Activated CD8-positive, alpha-beta T cell treated with anti-CD3 and anti-CD28 coated beads for 36 hours (primary cell): ENCODE measurements at regions not wholly inside any gene's neighbourhood (a gene's known extent, or its start where the extent isn't known, plus 50 kb on each side); places are given as distances from the start of the nearest gene placed in this dataset.

Source experiments
- ATAC-seq: fragments of 200-7000 bp; cut with Tn5 transposase; one replicate; pipeline ENCODE4 v1.10.0; 2021; ENCODE audit warnings: mild to moderate bottlenecking, moderate library complexity
- CTCF ChIA-PET: fragments of 350-600 bp; sonication (Branson Sonifier 250); formaldehyde crosslinking; loops from one replicate; lab custom pipeline; 2021; ENCODE audit warnings: antibody characterized with exemption; lab: Charles Lee
- POLR2A ChIA-PET: fragments of 350-600 bp; sonication (Branson Sonifier 250); formaldehyde crosslinking; loops from one replicate; lab custom pipeline; 2021; ENCODE audit warnings: antibody characterized with exemption; lab: Charles Lee
- DNase-seq: peaks from one replicate; pipeline ENCODE4 v3.0.0-alpha.2; 2020
- H3K27ac Mint-ChIP-seq: one replicate; pipeline ENCODE4 v1.8.0; 2021; ENCODE audit warnings: mild to moderate bottlenecking, mixed read lengths
- H3K27me3 Mint-ChIP-seq: one replicate; pipeline ENCODE4 v1.8.0; 2021; ENCODE audit warnings: mixed read lengths
- H3K36me3 Mint-ChIP-seq: one replicate; pipeline ENCODE4 v1.8.0; 2021; ENCODE audit warnings: low read depth, mixed read lengths
- H3K4me1 Mint-ChIP-seq: one replicate; pipeline ENCODE4 v1.8.0; 2021; ENCODE audit warnings: low read depth, mixed read lengths
- H3K4me3 Mint-ChIP-seq: one replicate; pipeline ENCODE4 v1.8.0; 2021; ENCODE audit warnings: mild to moderate bottlenecking, moderate library complexity, mixed read lengths
- H3K9me3 Mint-ChIP-seq: one replicate; pipeline ENCODE4 v1.8.0; 2021; ENCODE audit warnings: mixed read lengths
- intact Hi-C: fragments of 100-400 bp; cut with micrococcal nuclease; formaldehyde crosslinking; loops from one replicate; pipeline ENCODE4 v1.10.0; 2022
- TF ChIP-seq, protein P1 (sequence below): fragments of 200-600 bp; IDR thresholded peaks from one replicate; pipeline ENCODE4 v1.8.0; 2022; ENCODE audit warnings: antibody characterized with exemption, mild to moderate bottlenecking

GRCh38 chr7:85644272-85644671, 457.4 kb upstream of the SEMA3D start:
- CTCF ChIA-PET: no interaction called here
- H3K4me1 Mint-ChIP-seq: no peaks in the 10 kb centered on the region
- no peak overlapping the region for H3K27ac Mint-ChIP-seq
- H3K27me3 Mint-ChIP-seq: no peaks in the 10 kb centered on the region
- intact Hi-C loops: no loop called here
- ATAC-seq (no peak), DNase-seq (no peak)
- POLR2A ChIA-PET: no interaction called here
- H3K36me3 Mint-ChIP-seq: no peaks in the 10 kb centered on the region
- TF ChIP-seq, protein P1, sequence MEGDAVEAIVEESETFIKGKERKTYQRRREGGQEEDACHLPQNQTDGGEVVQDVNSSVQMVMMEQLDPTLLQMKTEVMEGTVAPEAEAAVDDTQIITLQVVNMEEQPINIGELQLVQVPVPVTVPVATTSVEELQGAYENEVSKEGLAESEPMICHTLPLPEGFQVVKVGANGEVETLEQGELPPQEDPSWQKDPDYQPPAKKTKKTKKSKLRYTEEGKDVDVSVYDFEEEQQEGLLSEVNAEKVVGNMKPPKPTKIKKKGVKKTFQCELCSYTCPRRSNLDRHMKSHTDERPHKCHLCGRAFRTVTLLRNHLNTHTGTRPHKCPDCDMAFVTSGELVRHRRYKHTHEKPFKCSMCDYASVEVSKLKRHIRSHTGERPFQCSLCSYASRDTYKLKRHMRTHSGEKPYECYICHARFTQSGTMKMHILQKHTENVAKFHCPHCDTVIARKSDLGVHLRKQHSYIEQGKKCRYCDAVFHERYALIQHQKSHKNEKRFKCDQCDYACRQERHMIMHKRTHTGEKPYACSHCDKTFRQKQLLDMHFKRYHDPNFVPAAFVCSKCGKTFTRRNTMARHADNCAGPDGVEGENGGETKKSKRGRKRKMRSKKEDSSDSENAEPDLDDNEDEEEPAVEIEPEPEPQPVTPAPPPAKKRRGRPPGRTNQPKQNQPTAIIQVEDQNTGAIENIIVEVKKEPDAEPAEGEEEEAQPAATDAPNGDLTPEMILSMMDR: no peak
- H3K4me3 Mint-ChIP-seq: no peak overlapping the region
- H3K9me3 Mint-ChIP-seq: peaks cover 5% of the 10 kb centered on the region

GRCh38 chr7:85641331-85641730, 454.5 kb upstream of the SEMA3D start:
- Mint-ChIP-seq H3K36me3 (no peaks in the 10 kb centered on the region), H3K9me3 (peaks cover 2% of the 10 kb centered on the region), H3K4me1 (no peaks in the 10 kb centered on the region), H3K27me3 (no peaks in the 10 kb centered on the region), H3K4me3 (no peak overlapping the region), H3K27ac (no peak overlapping the region)
- CTCF ChIA-PET: no interaction called here
- POLR2A ChIA-PET: no interaction called here
- DNase-seq (no peak), ATAC-seq (no peak)
- intact Hi-C loops: no loop called here
- TF ChIP-seq, protein P1: no peak

DNA sequence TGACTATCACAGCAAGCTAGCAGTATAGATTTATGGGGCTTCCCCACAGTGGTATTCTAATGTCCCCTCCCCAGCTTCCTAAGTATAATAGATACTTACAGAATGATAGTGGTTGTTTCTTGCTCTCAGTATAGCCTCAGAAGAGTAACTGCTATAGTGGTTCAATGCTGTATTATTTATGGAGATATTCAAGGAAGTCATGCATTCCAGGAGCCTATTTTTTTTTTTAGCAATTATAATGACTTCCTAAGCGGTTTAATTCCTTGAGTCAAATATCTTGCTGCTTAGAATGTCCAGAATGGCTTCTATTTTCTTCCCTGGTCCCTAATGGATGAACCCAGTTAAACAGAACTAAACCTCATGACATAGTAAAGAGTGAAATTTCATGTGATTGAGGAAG, 451.5 kb upstream of the SEMA3D start:
- ATAC-seq (no peak), DNase-seq (no peak)
- H3K27me3 Mint-ChIP-seq: no peaks in the 10 kb centered on the region
- no peak overlapping the region for H3K27ac Mint-ChIP-seq
- H3K36me3 Mint-ChIP-seq: no peaks in the 10 kb centered on the region
- intact Hi-C loops: no loop called here
- POLR2A ChIA-PET: no interaction called here
- H3K9me3 Mint-ChIP-seq: peaks cover 1% of the 10 kb centered on the region
- CTCF ChIA-PET: no interaction called here
- TF ChIP-seq, protein P1: no peak
- no peaks in the 10 kb centered on the region for H3K4me1 Mint-ChIP-seq
- H3K4me3 Mint-ChIP-seq: no peak overlapping the region

DNA sequence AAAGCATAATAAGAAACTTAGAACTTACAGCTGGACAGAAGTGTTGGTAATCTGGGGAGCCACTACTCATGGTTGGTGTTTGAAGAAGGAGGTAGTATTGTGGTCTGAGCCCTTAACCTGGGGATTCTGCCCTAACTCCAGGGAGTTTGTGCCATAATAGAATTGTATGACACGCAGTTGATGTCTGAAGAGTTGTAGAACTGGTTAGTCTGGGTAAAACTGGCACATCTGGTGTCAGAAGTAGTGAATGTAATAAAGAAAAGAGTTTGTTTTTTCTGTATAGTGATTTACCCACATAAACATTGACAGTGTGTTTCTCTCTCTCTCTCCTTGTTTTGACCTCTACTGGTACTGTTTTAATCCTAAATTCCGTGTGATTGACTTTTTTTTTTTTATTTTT, 448.1 kb upstream of the SEMA3D start:
- H3K36me3 Mint-ChIP-seq: no peaks in the 10 kb centered on the region
- POLR2A ChIA-PET: no interaction called here
- TF ChIP-seq, protein P1: no peak
- CTCF ChIA-PET: no interaction called here
- H3K27me3 Mint-ChIP-seq: no peaks in the 10 kb centered on the region
- no peaks in the 10 kb centered on the region for H3K4me1 Mint-ChIP-seq
- no peak for DNase-seq
- intact Hi-C loops: no loop called here
- H3K4me3 Mint-ChIP-seq: no peak overlapping the region
- peaks cover 1% of the 10 kb centered on the region for H3K9me3 Mint-ChIP-seq
- no peak for ATAC-seq
- no peak overlapping the region for H3K27ac Mint-ChIP-seq

DNA sequence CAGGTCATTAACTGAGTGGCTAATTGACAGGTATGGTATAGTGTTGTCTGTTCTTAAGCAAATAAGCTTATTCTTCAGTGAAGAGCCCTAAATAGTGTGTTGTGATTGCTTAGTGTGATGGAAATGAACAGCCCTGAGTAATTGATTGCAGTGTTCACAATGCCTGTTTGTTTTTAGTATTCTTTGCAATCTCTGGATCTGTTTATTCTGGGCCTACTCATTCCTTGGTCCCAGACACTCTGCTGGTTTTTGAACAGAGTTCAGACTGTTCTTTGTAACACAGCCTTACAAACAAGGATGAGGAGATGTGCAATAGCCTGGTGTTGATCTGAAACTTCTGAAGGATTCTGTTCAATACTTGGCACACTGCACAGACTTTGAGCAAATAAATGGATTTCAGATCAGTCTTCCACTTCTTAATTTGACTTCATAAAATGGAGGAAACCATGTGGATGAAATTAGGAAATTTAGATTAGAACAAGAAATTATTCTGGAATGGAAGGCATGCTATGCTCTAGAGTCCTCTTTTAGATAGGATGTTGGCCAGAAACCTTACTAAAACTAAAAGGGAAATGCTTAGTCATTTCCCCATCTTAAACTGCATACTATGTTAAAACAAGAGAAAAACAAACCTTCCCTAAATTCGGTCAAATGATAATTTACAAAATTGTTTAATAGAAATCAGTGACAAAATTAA, 444.2 kb upstream of the SEMA3D start:
- H3K36me3 Mint-ChIP-seq: no peaks in the 10 kb centered on the region
- TF ChIP-seq, protein P1: no peak
- no peak for DNase-seq
- H3K4me3 Mint-ChIP-seq: no peak overlapping the region
- peaks cover 7% of the 10 kb centered on the region for H3K9me3 Mint-ChIP-seq
- POLR2A ChIA-PET: no interaction called here
- intact Hi-C loops: no loop called here
- ATAC-seq: no peak
- no peak overlapping the region for H3K27ac Mint-ChIP-seq
- CTCF ChIA-PET: no interaction called here
- no peaks in the 10 kb centered on the region for H3K4me1 Mint-ChIP-seq
- H3K27me3 Mint-ChIP-seq: no peaks in the 10 kb centered on the region
